Trophoblast cell (in vitro differentiated cells and primary cell): ENCODE measurements at regions not wholly inside any gene's neighbourhood (a gene's known extent, or its start where the extent isn't known, plus 50 kb on each side); places are given as distances from the start of the nearest gene placed in this dataset.
A peak's percentile ranks its signal among the peaks of the same experiment; 100 is the strongest.

Source experiments
- DNase-seq, 2 donors: peaks; one replicate each; pipeline ENCODE4 v3.0.0-alpha.2; 2016
- H2AFZ ChIP-seq: 2 replicates; pipeline ENCODE4 v1.6.1; 2013; ENCODE audit warnings: low read length, moderate library complexity, mild to moderate bottlenecking; ENCODE audit not compliant: insufficient read depth, poor library complexity
- H2AK5ac ChIP-seq: 2 replicates; pipeline ENCODE4 v1.6.1; 2013; ENCODE audit warnings: mild to moderate bottlenecking, low read length
- H2BK120ac ChIP-seq: 2 replicates; pipeline ENCODE4 v1.6.1; 2013; ENCODE audit warnings: low read length, mild to moderate bottlenecking, moderate library complexity; ENCODE audit not compliant: insufficient read depth, poor library complexity
- H2BK12ac ChIP-seq: 2 replicates; pipeline ENCODE4 v1.6.1; 2013; ENCODE audit warnings: mild to moderate bottlenecking, low read length, moderate library complexity
- H2BK5ac ChIP-seq: 2 replicates; pipeline ENCODE4 v1.6.1; 2013; ENCODE audit warnings: low read length, low read depth, moderate library complexity, mild to moderate bottlenecking; ENCODE audit not compliant: poor library complexity
- H3K14ac ChIP-seq: 2 replicates; pipeline ENCODE4 v1.6.1; 2013; ENCODE audit warnings: mild to moderate bottlenecking, low read length
- H3K18ac ChIP-seq: 2 replicates; pipeline ENCODE4 v1.6.1; 2013; ENCODE audit warnings: mild to moderate bottlenecking, low read length
- H3K23ac ChIP-seq: 2 replicates; pipeline ENCODE4 v1.6.1; 2013; ENCODE audit warnings: low read length
- H3K27ac ChIP-seq: 2 replicates; pipeline ENCODE4 v1.5.1; 2013; ENCODE audit warnings: low read depth, mild to moderate bottlenecking, inconsistent platforms, low read length, moderate library complexity
- H3K27me3 ChIP-seq: 2 replicates; pipeline ENCODE4 v1.6.1; 2013; ENCODE audit warnings: inconsistent platforms, mild to moderate bottlenecking, low read length, moderate library complexity; ENCODE audit not compliant: insufficient read depth
- H3K36me3 ChIP-seq, 2 experiments: 1 replicate in 1 of 2; 2 replicates in 1 of 2; pipeline ENCODE4 v1.6.1; 2013; ENCODE audit warnings: low read length in 2 of 2, mild to moderate bottlenecking in 2 of 2, moderate library complexity in 1 of 2; ENCODE audit not compliant: insufficient read depth in 2 of 2, control insufficient read depth in 1 of 2
- H3K4ac ChIP-seq: 2 replicates; pipeline ENCODE4 v1.6.1; 2013; ENCODE audit warnings: low read depth, mild to moderate bottlenecking, low read length, moderate library complexity
- H3K4me1 ChIP-seq, 2 experiments: 1 replicate in 1 of 2; 2 replicates in 1 of 2; pipeline ENCODE4 v1.6.1; 2013; ENCODE audit warnings: low read length in 2 of 2, mild to moderate bottlenecking in 2 of 2, moderate library complexity in 1 of 2; ENCODE audit not compliant: insufficient read depth in 2 of 2, control insufficient read depth in 1 of 2
- H3K4me2 ChIP-seq: 2 replicates; pipeline ENCODE4 v1.6.1; 2013; ENCODE audit warnings: inconsistent platforms, mild to moderate bottlenecking, low read length, moderate library complexity
- H3K4me3 ChIP-seq: 2 replicates; pipeline ENCODE4 v1.5.1; 2013; ENCODE audit warnings: mild to moderate bottlenecking, low read depth, low read length, inconsistent platforms
- H3K79me1 ChIP-seq: one replicate; pipeline ENCODE4 v1.6.1; 2013; ENCODE audit warnings: low read length
- H3K79me2 ChIP-seq: 2 replicates; pipeline ENCODE4 v1.6.1; 2013; ENCODE audit warnings: low read length, mild to moderate bottlenecking; ENCODE audit not compliant: control insufficient read depth, insufficient read depth, poor library complexity
- H3K9ac ChIP-seq: 2 replicates; pipeline ENCODE4 v1.6.1; 2013; ENCODE audit warnings: mild to moderate bottlenecking, low read length
- H3K9me3 ChIP-seq: 2 replicates; pipeline ENCODE4 v1.6.1; 2013; ENCODE audit warnings: low read depth, mild to moderate bottlenecking, control low read depth, inconsistent platforms, low read length; ENCODE audit not compliant: insufficient read depth
- H4K12ac ChIP-seq: 2 replicates; pipeline ENCODE4 v1.6.1; 2013; ENCODE audit warnings: low read depth, mild to moderate bottlenecking, low read length, moderate library complexity
- H4K8ac ChIP-seq: 2 replicates; pipeline ENCODE4 v1.6.1; 2013; ENCODE audit warnings: low read depth, mild to moderate bottlenecking, low read length, moderate library complexity
- H4K91ac ChIP-seq: one replicate; pipeline ENCODE4 v1.6.1; 2013; ENCODE audit warnings: low read depth, mild to moderate bottlenecking, low read length, moderate library complexity
- WGBS: extraction: QIAGEN DNeasy Blood & Tissue Kit; methylation state at CpG from one replicate; pipeline ENCODE4 v1.1.7; 2013; ENCODE audit warnings: missing lambda C conversion rate; ENCODE audit not compliant: insufficient read length, insufficient coverage; ENCODE audit errors: extremely low coverage; 5-methylcytosine and 5-hydroxymethylcytosine counted together

GRCh38 chr4:111838406-111838930 lies 306.8 kb upstream of the FAM241A start:
- Histone ChIP-seq H3K23ac (no peak overlapping the region), H3K4me1 (no peaks in the 10 kb centered on the region), H3K79me1 (no peaks in the 10 kb centered on the region), H3K9ac (no peak overlapping the region), H3K36me3 (peaks cover 0 to 1% of the 10 kb centered on the region in 2 experiments), H4K12ac (no peak overlapping the region), H2BK5ac (no peak overlapping the region), H2BK120ac (no peak overlapping the region), H4K91ac (no peak overlapping the region), H2AK5ac (no peak overlapping the region), H3K18ac (no peak overlapping the region), H3K9me3 (peaks cover 2% of the 10 kb centered on the region), H4K8ac (no peak overlapping the region), H3K79me2 (no peaks in the 10 kb centered on the region), H3K4me2 (no peak overlapping the region), H3K14ac (no peak overlapping the region), H3K4me3 (no peak overlapping the region), H3K4ac (no peak overlapping the region), H3K27me3 (no peaks in the 10 kb centered on the region), H2BK12ac (no peak overlapping the region), H2AFZ (no peak overlapping the region), H3K27ac (no peak overlapping the region)
- WGBS = no CpG with 5 or more reads among the region's 4 CpGs
- DNase-seq = no peak

- no CpG with 5 or more reads among the region's 2 CpGs for WGBS
- Histone ChIP-seq H4K12ac (no peak overlapping the region), H3K79me2 (no peaks in the 10 kb centered on the region), H2AK5ac (no peak overlapping the region), H3K27me3 (no peaks in the 10 kb centered on the region), H3K23ac (no peak overlapping the region), H2BK120ac (no peak overlapping the region), H3K9ac (no peak overlapping the region), H3K79me1 (no peaks in the 10 kb centered on the region), H4K91ac (no peak overlapping the region), H3K4me1 (no peaks in the 10 kb centered on the region), H3K4ac (no peak overlapping the region), H3K27ac (no peak overlapping the region), H4K8ac (no peak overlapping the region), H3K4me2 (no peak overlapping the region), H3K4me3 (no peak overlapping the region), H3K14ac (no peak overlapping the region), H2BK12ac (no peak overlapping the region), H3K9me3 (peaks cover under 1% of the 10 kb centered on the region), H2AFZ (no peak overlapping the region), H2BK5ac (no peak overlapping the region), H3K36me3 (peaks cover 0 to 1% of the 10 kb centered on the region in 2 experiments), H3K18ac (no peak overlapping the region)
- DNase-seq = no peak
These were observed 306.1 kb upstream of the FAM241A start for GRCh38 chr4:111839141-111839540.

DNA sequence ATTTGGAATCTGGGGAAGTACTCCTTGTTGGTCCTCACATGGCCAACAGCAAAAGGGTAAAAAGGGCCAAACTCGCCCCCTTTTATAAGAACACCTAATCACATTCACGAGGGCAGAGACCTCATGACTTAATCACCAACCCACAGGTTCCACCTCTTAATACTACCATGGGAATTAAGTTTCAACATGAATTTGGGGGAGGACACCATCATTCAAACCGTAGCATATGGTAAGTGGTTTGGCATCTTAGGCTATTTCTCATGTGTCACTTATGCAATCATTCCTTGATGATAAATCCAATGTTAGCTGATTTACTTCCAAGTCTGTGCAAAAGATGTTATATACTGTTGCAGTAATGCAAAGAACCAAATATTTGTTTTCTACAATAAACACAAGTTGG lies 302.9 kb upstream of the FAM241A start:
- Histone ChIP-seq H3K4me3 (no peak overlapping the region), H3K4me1 (peaks cover 0 to 4% of the 10 kb centered on the region in 2 experiments), H3K9me3 (no peaks in the 10 kb centered on the region), H2AFZ (no peak overlapping the region), H3K23ac (no peak overlapping the region), H3K4me2 (no peak overlapping the region), H2BK120ac (no peak overlapping the region), H2BK5ac (no peak overlapping the region), H3K14ac (no peak overlapping the region), H4K12ac (no peak overlapping the region), H3K79me2 (no peaks in the 10 kb centered on the region), H3K9ac (no peak overlapping the region), H3K36me3 (peaks cover 0 to 1% of the 10 kb centered on the region in 2 experiments), H4K91ac (no peak overlapping the region), H3K4ac (no peak overlapping the region), H4K8ac (no peak overlapping the region), H3K27me3 (no peaks in the 10 kb centered on the region), H2BK12ac (no peak overlapping the region), H3K79me1 (peaks cover 2% of the 10 kb centered on the region), H3K18ac (no peak overlapping the region), H2AK5ac (no peak overlapping the region), H3K27ac (no peak overlapping the region)
- WGBS = no CpG with 5 or more reads among the region's 3 CpGs
- no peak for DNase-seq

GRCh38 chr4:111847296-111848008 lies 297.8 kb upstream of the FAM241A start:
- Histone ChIP-seq H3K14ac (no peak overlapping the region), H3K4me3 (no peak overlapping the region), H4K12ac (no peak overlapping the region)

More at GRCh38 chr4:111847296-111848008, 297.8 kb upstream of the FAM241A start:
- Histone ChIP-seq H3K4ac (no peak overlapping the region), H3K18ac (no peak overlapping the region), H2BK120ac (no peak overlapping the region), H3K9ac (no peak overlapping the region), H4K8ac (no peak overlapping the region), H3K27ac (no peak overlapping the region), H2AFZ (no peak overlapping the region), H2BK12ac (no peak overlapping the region), H2BK5ac (no peak overlapping the region), H2AK5ac (no peak overlapping the region), H3K9me3 (no peaks in the 10 kb centered on the region), H3K79me2 (no peaks in the 10 kb centered on the region), H4K91ac (no peak overlapping the region), H3K36me3 (peaks cover 0 to 1% of the 10 kb centered on the region in 2 experiments), H3K4me1 (peaks cover 0 to 4% of the 10 kb centered on the region in 2 experiments), H3K79me1 (peaks cover 2% of the 10 kb centered on the region), H3K27me3 (no peaks in the 10 kb centered on the region), H3K4me2 (no peak overlapping the region), H3K23ac (no peak overlapping the region)
- WGBS = no CpG with 5 or more reads among the region's 5 CpGs
- DNase-seq = peak in 1 of 2 donors; percentile 8
